Mammary epithelial cell (primary cell): ENCODE measurements at regions not wholly inside any gene's neighbourhood (a gene's known extent, or its start where the extent isn't known, plus 50 kb on each side); places are given as distances from the start of the nearest gene placed in this dataset.

Source experiments
- EZH2 ChIP-seq: IDR thresholded peaks from 2 replicates; pipeline ENCODE4 v1.6.1; 2012; ENCODE audit warnings: low read length, inconsistent platforms, borderline replicate concordance
- TF ChIP-seq, protein P1 (sequence below), 2 donors: IDR thresholded peaks in 1 of 2; conservative IDR thresholded peaks in 1 of 2; 2 replicates each; pipeline ENCODE4 v1.5.1; 2011 to 2012; ENCODE audit warnings: inconsistent platforms in 2 of 2, low read length in 2 of 2, mild to moderate bottlenecking in 2 of 2, control low read depth in 1 of 2, low read depth in 1 of 2; ENCODE audit not compliant: insufficient read depth in 1 of 2; ENCODE audit errors: extremely low read depth in 1 of 2

DNA sequence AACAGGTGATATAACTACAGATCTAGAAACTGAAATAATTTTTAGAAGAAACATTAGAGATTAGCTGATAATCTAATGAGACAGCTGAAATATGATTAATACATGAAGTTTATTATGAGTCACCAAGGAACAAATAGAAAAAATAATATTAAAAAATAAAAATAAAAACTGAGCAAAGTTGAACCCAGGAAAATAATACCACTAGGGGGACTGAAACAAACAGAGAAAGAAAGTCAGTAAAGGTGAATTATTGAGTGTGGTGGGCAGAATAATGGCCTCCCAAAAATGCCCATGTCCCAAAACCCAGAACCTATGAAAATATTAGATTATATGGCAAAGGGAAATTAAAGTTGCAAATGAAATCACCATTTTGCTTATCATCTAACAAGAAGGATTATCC is 820.7 kb upstream of the INTU start:
- TF ChIP-seq, protein P1, sequence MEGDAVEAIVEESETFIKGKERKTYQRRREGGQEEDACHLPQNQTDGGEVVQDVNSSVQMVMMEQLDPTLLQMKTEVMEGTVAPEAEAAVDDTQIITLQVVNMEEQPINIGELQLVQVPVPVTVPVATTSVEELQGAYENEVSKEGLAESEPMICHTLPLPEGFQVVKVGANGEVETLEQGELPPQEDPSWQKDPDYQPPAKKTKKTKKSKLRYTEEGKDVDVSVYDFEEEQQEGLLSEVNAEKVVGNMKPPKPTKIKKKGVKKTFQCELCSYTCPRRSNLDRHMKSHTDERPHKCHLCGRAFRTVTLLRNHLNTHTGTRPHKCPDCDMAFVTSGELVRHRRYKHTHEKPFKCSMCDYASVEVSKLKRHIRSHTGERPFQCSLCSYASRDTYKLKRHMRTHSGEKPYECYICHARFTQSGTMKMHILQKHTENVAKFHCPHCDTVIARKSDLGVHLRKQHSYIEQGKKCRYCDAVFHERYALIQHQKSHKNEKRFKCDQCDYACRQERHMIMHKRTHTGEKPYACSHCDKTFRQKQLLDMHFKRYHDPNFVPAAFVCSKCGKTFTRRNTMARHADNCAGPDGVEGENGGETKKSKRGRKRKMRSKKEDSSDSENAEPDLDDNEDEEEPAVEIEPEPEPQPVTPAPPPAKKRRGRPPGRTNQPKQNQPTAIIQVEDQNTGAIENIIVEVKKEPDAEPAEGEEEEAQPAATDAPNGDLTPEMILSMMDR (conservative IDR thresholded peaks at IDR 0.05 in 1 of 2, IDR thresholded peaks at IDR 0.05 in 1 of 2; ENCODE audit: extremely low read depth in 1 of 2, insufficient read depth in 1 of 2, low read depth in 1 of 2, low read length in 2 of 2): no peak
- TF ChIP-seq EZH2: no peak
